ENCODE measurements at regions not wholly inside any gene's neighbourhood (a gene's known extent, or its start where the extent isn't known, plus 50 kb on each side); places are given as distances from the start of the nearest gene placed in this dataset.

GRCh38 chr10:28082885-28083284 is 84.0 kb upstream of the ODAD2 start:
- no peak for DNase-seq (ENCODE audit: extremely low spot score)
- POLR2A ChIA-PET = no interaction called here
- no peak for TF ChIP-seq CTCF (IDR thresholded peaks at IDR 0.05; ENCODE audit: control extremely low read depth, extremely low read depth, low read depth, missing control alignments)
- CTCF ChIA-PET = no interaction called here

- ChIA-PET CTCF (no interaction called here), POLR2A (no interaction called here)
- no peak for TF ChIP-seq CTCF (IDR thresholded peaks at IDR 0.05; ENCODE audit: control extremely low read depth, extremely low read depth, low read depth, missing control alignments)
- no peak for DNase-seq (ENCODE audit: extremely low spot score)
Measured at GRCh38 chr10:28082316-28082715, 83.4 kb upstream of the ODAD2 start.

- no peak for TF ChIP-seq CTCF (IDR thresholded peaks at IDR 0.05; ENCODE audit: control extremely low read depth, extremely low read depth, low read depth, missing control alignments)
- CTCF ChIA-PET = interaction anchor here (0.8 kb wide), 1 partner anchor 12 kb away, joined by 7 read pairs; no protein-coding TSS in a partner anchor
- POLR2A ChIA-PET = no interaction called here
- no peak for DNase-seq (ENCODE audit: extremely low spot score)
Measured at GRCh38 chr10:28077889-28078288, 79.0 kb upstream of the ODAD2 start.

GRCh38 chr10:28075424-28075823 is 76.5 kb upstream of the ODAD2 start:
- CTCF ChIA-PET = no interaction called here

GRCh38 chr10:28072573-28072972 is 73.7 kb upstream of the ODAD2 start:
- CTCF ChIA-PET = no interaction called here
- DNase-seq (ENCODE audit: extremely low spot score) = no peak
- no peak for TF ChIP-seq CTCF (IDR thresholded peaks at IDR 0.05; ENCODE audit: control extremely low read depth, extremely low read depth, low read depth, missing control alignments)
- POLR2A ChIA-PET = no interaction called here

More at GRCh38 chr10:28075424-28075823, 76.5 kb upstream of the ODAD2 start:
- DNase-seq (ENCODE audit: extremely low spot score) = no peak
- no peak for TF ChIP-seq CTCF (IDR thresholded peaks at IDR 0.05; ENCODE audit: control extremely low read depth, extremely low read depth, low read depth, missing control alignments)
- POLR2A ChIA-PET = no interaction called here

GRCh38 chr10:28060031-28060607 is 61.2 kb upstream of the ODAD2 start:
- no peak for DNase-seq (ENCODE audit: extremely low spot score)
- CTCF ChIA-PET = no interaction called here
- TF ChIP-seq CTCF (IDR thresholded peaks at IDR 0.05; ENCODE audit: control extremely low read depth, extremely low read depth, low read depth, missing control alignments) = no peak
- POLR2A ChIA-PET = no interaction called here

- no peak for DNase-seq (ENCODE audit: extremely low spot score)
- CTCF ChIA-PET = no interaction called here
- TF ChIP-seq CTCF (IDR thresholded peaks at IDR 0.05; ENCODE audit: control extremely low read depth, extremely low read depth, low read depth, missing control alignments) = no peak
- POLR2A ChIA-PET = no interaction called here
Measured at GRCh38 chr10:28058746-28059145, 59.9 kb upstream of the ODAD2 start.

Measured in GM10248 (cell line).